ENCODE measurements at regions not wholly inside any gene's neighbourhood (a gene's known extent, or its start where the extent isn't known, plus 50 kb on each side); places are given as distances from the start of the nearest gene placed in this dataset.
A peak's percentile ranks its signal among the peaks of the same experiment; 100 is the strongest.

DNA sequence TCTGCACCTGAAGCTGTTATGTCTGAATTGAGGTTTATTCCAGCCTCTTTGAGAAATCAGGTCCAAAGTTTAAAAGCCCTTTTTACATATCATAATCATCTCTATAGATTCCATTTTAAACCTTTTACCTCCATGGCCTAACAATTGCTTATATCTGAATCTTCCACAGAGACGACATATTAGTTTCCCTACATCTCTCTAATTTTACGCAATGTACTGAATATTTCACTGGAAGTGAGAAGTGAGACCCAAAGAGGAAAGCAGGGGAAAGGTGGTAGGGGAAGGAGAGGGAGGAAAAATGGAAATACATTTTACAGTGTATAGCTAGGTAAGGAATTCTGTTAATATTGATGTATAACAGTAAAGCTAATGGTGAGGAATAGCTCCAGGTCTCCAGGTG is 189.6 kb downstream of the MZT1 start:
- no peak for TF ChIP-seq POLR2A (IDR thresholded peaks at IDR 0.05)
- TF ChIP-seq, protein P1, sequence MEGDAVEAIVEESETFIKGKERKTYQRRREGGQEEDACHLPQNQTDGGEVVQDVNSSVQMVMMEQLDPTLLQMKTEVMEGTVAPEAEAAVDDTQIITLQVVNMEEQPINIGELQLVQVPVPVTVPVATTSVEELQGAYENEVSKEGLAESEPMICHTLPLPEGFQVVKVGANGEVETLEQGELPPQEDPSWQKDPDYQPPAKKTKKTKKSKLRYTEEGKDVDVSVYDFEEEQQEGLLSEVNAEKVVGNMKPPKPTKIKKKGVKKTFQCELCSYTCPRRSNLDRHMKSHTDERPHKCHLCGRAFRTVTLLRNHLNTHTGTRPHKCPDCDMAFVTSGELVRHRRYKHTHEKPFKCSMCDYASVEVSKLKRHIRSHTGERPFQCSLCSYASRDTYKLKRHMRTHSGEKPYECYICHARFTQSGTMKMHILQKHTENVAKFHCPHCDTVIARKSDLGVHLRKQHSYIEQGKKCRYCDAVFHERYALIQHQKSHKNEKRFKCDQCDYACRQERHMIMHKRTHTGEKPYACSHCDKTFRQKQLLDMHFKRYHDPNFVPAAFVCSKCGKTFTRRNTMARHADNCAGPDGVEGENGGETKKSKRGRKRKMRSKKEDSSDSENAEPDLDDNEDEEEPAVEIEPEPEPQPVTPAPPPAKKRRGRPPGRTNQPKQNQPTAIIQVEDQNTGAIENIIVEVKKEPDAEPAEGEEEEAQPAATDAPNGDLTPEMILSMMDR (IDR thresholded peaks at IDR 0.05), result no peak
- WGBS, 2 donors, result 86 to 96% methylated on average over 2 of the region's 2 CpGs
- intact Hi-C loops (cut with DNase I), result no loop called here
- Histone ChIP-seq H3K27ac (no peak overlapping the region), H3K4me1 (peaks cover 0 to 3% (median 0%) of the 10 kb centered on the region in 3 donors), H3K9me3 (no peaks in the 10 kb centered on the region), H3K36me3 (no peaks in the 10 kb centered on the region), H3K4me3 (no peak overlapping the region), H3K27me3 (no peaks in the 10 kb centered on the region)
- no peak for DNase-seq

DNA sequence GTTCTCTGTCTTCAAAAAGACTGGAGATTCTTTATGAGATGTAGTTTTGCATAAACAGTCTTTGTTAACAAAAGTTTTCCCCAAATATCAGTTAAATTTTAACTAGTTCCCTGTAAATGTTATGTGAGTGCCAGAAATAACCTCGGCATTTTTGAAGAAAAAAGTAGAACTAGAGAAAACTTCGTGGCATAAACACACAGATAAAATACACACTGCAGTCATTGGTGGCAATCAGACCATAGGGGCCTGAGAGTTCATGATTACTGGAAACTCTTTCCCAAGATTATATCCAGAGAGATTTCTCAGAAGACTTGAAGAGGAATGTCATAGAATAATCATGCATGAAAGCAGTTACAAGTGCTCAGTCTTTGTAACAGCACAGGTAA is 190.0 kb downstream of the MZT1 start:
- no peak for TF ChIP-seq POLR2A (IDR thresholded peaks at IDR 0.05)
- TF ChIP-seq, protein P1 (IDR thresholded peaks at IDR 0.05), result no peak
- intact Hi-C loops (cut with DNase I), result no loop called here
- Histone ChIP-seq H3K9me3 (no peaks in the 10 kb centered on the region), H3K27me3 (no peaks in the 10 kb centered on the region), H3K4me3 (no peak overlapping the region), H3K27ac (no peak overlapping the region), H3K4me1 (peaks cover 0 to 3% (median 0%) of the 10 kb centered on the region in 3 donors), H3K36me3 (no peaks in the 10 kb centered on the region)
- WGBS, 2 donors, result 19 to 50% methylated on average over 2 of the region's 2 CpGs
- DNase-seq, result no peak

DNA sequence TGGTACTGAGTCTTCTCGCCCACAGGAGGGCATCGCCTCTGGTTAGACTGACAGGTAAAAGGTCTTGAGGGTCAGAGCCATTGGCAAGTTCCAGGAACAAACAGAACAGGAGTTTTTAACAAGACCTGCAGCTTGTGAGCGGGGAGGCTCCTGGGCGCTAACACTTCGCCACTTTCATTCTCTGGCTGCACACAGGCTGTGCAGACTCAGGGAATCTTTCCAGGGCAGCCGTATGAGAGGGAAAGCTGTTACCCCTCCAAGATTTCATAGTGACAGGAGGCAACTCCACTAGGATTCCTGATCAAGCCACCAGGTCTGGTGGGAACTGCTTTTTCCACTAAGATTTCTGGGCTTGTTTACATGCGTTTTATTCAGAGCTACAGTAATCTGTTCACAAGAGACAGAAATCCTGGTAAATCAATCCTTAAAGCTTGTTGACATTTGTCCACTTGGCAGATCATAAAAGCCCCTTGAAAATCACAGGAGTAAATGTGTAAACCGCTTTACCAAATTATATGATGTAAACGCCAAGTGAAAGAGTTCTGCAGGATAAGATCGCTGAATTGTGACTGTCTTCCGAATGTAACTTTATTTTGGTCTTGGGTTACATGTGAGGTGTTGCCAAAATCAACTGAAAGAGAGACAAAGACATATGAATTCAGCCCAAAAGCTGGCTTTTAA is 190.6 kb downstream of the MZT1 start:
- 51% methylated on average over 9 to 11 of the region's 11 CpGs for WGBS, 2 donors
- intact Hi-C loops (cut with DNase I), result no loop called here
- TF ChIP-seq, protein P1 (IDR thresholded peaks at IDR 0.05), result no peak
- no peak for TF ChIP-seq POLR2A (IDR thresholded peaks at IDR 0.05)
- no peaks in the 10 kb centered on the region for H3K27me3 ChIP-seq
- no peaks in the 10 kb centered on the region for H3K9me3 ChIP-seq
- H3K36me3 ChIP-seq, result no peaks in the 10 kb centered on the region
- no peak for DNase-seq
- H3K27ac ChIP-seq, result no peak overlapping the region
- peak overlapping the region in 1 of 4 donors; percentile 13 for H3K4me3 ChIP-seq
- H3K4me1 ChIP-seq, result peaks cover 0 to 3% (median 0%) of the 10 kb centered on the region in 3 donors

DNA sequence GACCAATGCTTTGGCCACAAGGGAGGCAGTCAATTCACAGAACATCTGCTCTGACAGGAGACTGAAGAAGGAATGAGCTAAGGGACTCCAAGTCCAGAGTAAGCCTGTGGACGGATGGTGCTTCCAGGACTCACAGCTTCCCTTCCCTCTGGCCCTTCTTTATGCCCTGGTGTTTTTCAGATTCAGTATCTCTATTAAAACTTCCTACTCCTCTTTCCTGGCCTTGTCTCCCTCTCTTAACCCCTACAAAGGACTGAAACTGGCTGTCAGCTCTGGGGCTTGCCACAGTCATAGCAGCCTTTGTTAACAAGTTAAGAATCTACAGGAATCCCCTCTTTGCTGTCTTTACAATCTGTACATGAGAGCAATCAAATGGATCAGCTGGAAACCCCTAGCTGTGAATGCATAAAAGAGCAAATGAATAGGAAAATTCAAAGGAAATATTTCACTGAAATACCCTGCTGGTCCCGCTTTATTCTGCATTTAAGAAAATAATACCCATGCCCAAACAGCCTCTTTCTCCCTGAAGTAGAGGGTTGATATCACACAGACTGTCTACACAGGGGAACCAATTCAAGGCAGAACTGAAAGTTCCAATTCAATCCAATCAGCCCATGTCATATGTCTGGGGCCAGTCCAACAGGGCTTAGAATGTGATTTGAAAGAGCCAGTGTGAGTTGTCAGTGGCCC is 192.3 kb downstream of the MZT1 start:
- TF ChIP-seq, protein P1 (IDR thresholded peaks at IDR 0.05), result no peak
- TF ChIP-seq POLR2A (IDR thresholded peaks at IDR 0.05), result no peak
- intact Hi-C loops (cut with DNase I), result no loop called here
- 83 to 91% methylated on average over 2 of the region's 2 CpGs for WGBS, 2 donors
- Histone ChIP-seq H3K27ac (no peak overlapping the region), H3K36me3 (no peaks in the 10 kb centered on the region), H3K9me3 (no peaks in the 10 kb centered on the region), H3K27me3 (no peaks in the 10 kb centered on the region), H3K4me3 (no peak overlapping the region), H3K4me1 (no peaks in the 10 kb centered on the region)
- DNase-seq, result no peak

DNA sequence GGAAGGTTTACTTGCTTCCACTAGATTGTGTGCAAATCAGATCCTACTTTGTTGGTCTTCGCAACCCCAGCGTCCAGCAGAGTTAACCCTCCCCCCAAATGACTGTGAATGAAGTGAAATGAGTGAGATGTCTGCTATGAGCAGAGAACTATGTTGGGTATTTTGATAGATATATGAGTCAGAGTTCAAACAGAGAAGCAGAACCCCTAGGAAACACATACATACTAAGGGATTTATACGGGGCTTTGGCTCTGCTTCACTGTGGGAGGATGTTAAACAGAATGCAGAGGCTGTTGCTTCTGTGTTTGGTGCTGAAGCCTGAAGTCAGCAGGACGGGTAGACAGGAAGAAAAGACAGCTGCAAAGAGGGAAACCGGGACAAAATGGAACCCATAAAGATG is 197.0 kb downstream of the MZT1 start:
- intact Hi-C loops (cut with DNase I), result no loop called here
- H3K27me3 ChIP-seq, result no peaks in the 10 kb centered on the region
- no peak overlapping the region for H3K27ac ChIP-seq
- 62 to 71% methylated on average over 5 of the region's 5 CpGs for WGBS, 2 donors
- no peaks in the 10 kb centered on the region for H3K36me3 ChIP-seq
- TF ChIP-seq, protein P1 (IDR thresholded peaks at IDR 0.05), result no peak
- TF ChIP-seq POLR2A (IDR thresholded peaks at IDR 0.05), result no peak
- DNase-seq, result no peak
- H3K4me1 ChIP-seq, result no peaks in the 10 kb centered on the region
- no peaks in the 10 kb centered on the region for H3K9me3 ChIP-seq
- H3K4me3 ChIP-seq, result no peak overlapping the region

All from esophagus squamous epithelium (tissue), 5 donors.